ENCODE measurements at regions not wholly inside any gene's neighbourhood (a gene's known extent, or its start where the extent isn't known, plus 50 kb on each side); places are given as distances from the start of the nearest gene placed in this dataset.

GRCh38 chr17:11039342-11039741, 201.5 kb upstream of the PIRT start:
- H3K27me3 ChIP-seq (ENCODE audit: insufficient read depth, low read length), result no peaks in the 10 kb centered on the region
- no peak overlapping the region for H3K27ac Mint-ChIP-seq
- H3K36me3 ChIP-seq (ENCODE audit: insufficient read depth, low read length), result no peaks in the 10 kb centered on the region
- H3K4me1 ChIP-seq (ENCODE audit: insufficient read depth, low read length), result no peaks in the 10 kb centered on the region
- ChIA-PET POLR2A (ENCODE audit: partially characterized antibody) (no interaction called here), CTCF (ENCODE audit: partially characterized antibody) (no interaction called here)
- H3K9me3 ChIP-seq (ENCODE audit: control insufficient read depth in 1 of 2, low read length in 2 of 2), result peaks cover 0 to 7% of the 10 kb centered on the region in 2 donors
- peaks cover 2 to 22% (median 6%) of the 10 kb centered on the region in 8 donors for H3K9me3 Mint-ChIP-seq
- H3K4me3 Mint-ChIP-seq, result no peak overlapping the region
- H3K36me3 Mint-ChIP-seq, result no peaks in the 10 kb centered on the region
- no peak for DNase-seq
- H3K4me1 Mint-ChIP-seq, result no peaks in the 10 kb centered on the region
- H3K27me3 Mint-ChIP-seq, result no peaks in the 10 kb centered on the region
- H3K27ac ChIP-seq (ENCODE audit: low read depth, low read length), result no peak overlapping the region
- intact Hi-C loops (cut with micrococcal nuclease), result no loop called here
- no peak overlapping the region for H3K4me3 ChIP-seq (ENCODE audit: low read length in 2 of 2)

GRCh38 chr17:11035681-11036080, 197.8 kb upstream of the PIRT start:
- no peak overlapping the region for H3K4me3 Mint-ChIP-seq
- no peaks in the 10 kb centered on the region for H3K27me3 Mint-ChIP-seq
- Histone ChIP-seq H3K4me3 (ENCODE audit: low read length in 2 of 2) (no peak overlapping the region), H3K36me3 (ENCODE audit: insufficient read depth, low read length) (no peaks in the 10 kb centered on the region), H3K27ac (ENCODE audit: low read depth, low read length) (no peak overlapping the region), H3K9me3 (ENCODE audit: control insufficient read depth in 1 of 2, low read length in 2 of 2) (no peaks in the 10 kb centered on the region), H3K27me3 (ENCODE audit: insufficient read depth, low read length) (no peaks in the 10 kb centered on the region), H3K4me1 (ENCODE audit: insufficient read depth, low read length) (no peaks in the 10 kb centered on the region)
- H3K9me3 Mint-ChIP-seq, result peaks cover 0 to 26% (median 8%) of the 10 kb centered on the region in 8 donors
- ChIA-PET POLR2A (ENCODE audit: partially characterized antibody) (no interaction called here), CTCF (ENCODE audit: partially characterized antibody) (no interaction called here)
- intact Hi-C loops (cut with micrococcal nuclease), result no loop called here
- H3K4me1 Mint-ChIP-seq, result no peaks in the 10 kb centered on the region
- H3K36me3 Mint-ChIP-seq, result no peaks in the 10 kb centered on the region
- H3K27ac Mint-ChIP-seq, result no peak overlapping the region
- DNase-seq, result no peak

GRCh38 chr17:11031787-11032186, 193.9 kb upstream of the PIRT start:
- H3K9me3 ChIP-seq (ENCODE audit: control insufficient read depth in 1 of 2, low read length in 2 of 2), result no peaks in the 10 kb centered on the region
- H3K4me1 ChIP-seq (ENCODE audit: insufficient read depth, low read length), result no peaks in the 10 kb centered on the region
- Mint-ChIP-seq H3K36me3 (no peaks in the 10 kb centered on the region), H3K4me1 (no peaks in the 10 kb centered on the region), H3K4me3 (no peak overlapping the region), H3K27ac (no peak overlapping the region), H3K27me3 (no peaks in the 10 kb centered on the region), H3K9me3 (peaks cover 2 to 20% (median 6%) of the 10 kb centered on the region in 8 donors)
- H3K36me3 ChIP-seq (ENCODE audit: insufficient read depth, low read length), result no peaks in the 10 kb centered on the region
- no peak overlapping the region for H3K4me3 ChIP-seq (ENCODE audit: low read length in 2 of 2)
- ChIA-PET CTCF (ENCODE audit: partially characterized antibody) (no interaction called here), POLR2A (ENCODE audit: partially characterized antibody) (no interaction called here)
- no peak for DNase-seq
- intact Hi-C loops (cut with micrococcal nuclease), result no loop called here
- H3K27me3 ChIP-seq (ENCODE audit: insufficient read depth, low read length), result no peaks in the 10 kb centered on the region
- no peak overlapping the region for H3K27ac ChIP-seq (ENCODE audit: low read depth, low read length)

- Mint-ChIP-seq H3K27ac (no peak overlapping the region), H3K27me3 (no peaks in the 10 kb centered on the region), H3K4me3 (no peak overlapping the region), H3K36me3 (no peaks in the 10 kb centered on the region), H3K9me3 (peaks cover 2 to 20% (median 6%) of the 10 kb centered on the region in 8 donors), H3K4me1 (no peaks in the 10 kb centered on the region)
- H3K27ac ChIP-seq (ENCODE audit: low read depth, low read length), result no peak overlapping the region
- no peaks in the 10 kb centered on the region for H3K4me1 ChIP-seq (ENCODE audit: insufficient read depth, low read length)
- no peak for DNase-seq
- POLR2A ChIA-PET (ENCODE audit: partially characterized antibody), result no interaction called here
- H3K36me3 ChIP-seq (ENCODE audit: insufficient read depth, low read length), result no peaks in the 10 kb centered on the region
- CTCF ChIA-PET (ENCODE audit: partially characterized antibody), result no interaction called here
- intact Hi-C loops (cut with micrococcal nuclease), result no loop called here
- H3K9me3 ChIP-seq (ENCODE audit: control insufficient read depth in 1 of 2, low read length in 2 of 2), result no peaks in the 10 kb centered on the region
- H3K4me3 ChIP-seq (ENCODE audit: low read length in 2 of 2), result no peak overlapping the region
- no peaks in the 10 kb centered on the region for H3K27me3 ChIP-seq (ENCODE audit: insufficient read depth, low read length)
Observed at GRCh38 chr17:11029791-11030190, 191.9 kb upstream of the PIRT start.

GRCh38 chr17:11028349-11028748, 190.5 kb upstream of the PIRT start:
- no peak overlapping the region for H3K4me3 Mint-ChIP-seq
- intact Hi-C loops (cut with micrococcal nuclease), result no loop called here
- H3K27ac Mint-ChIP-seq, result no peak overlapping the region
- Histone ChIP-seq H3K4me3 (ENCODE audit: low read length in 2 of 2) (no peak overlapping the region), H3K36me3 (ENCODE audit: insufficient read depth, low read length) (no peaks in the 10 kb centered on the region), H3K9me3 (ENCODE audit: control insufficient read depth in 1 of 2, low read length in 2 of 2) (no peaks in the 10 kb centered on the region), H3K27ac (ENCODE audit: low read depth, low read length) (no peak overlapping the region), H3K4me1 (ENCODE audit: insufficient read depth, low read length) (no peaks in the 10 kb centered on the region), H3K27me3 (ENCODE audit: insufficient read depth, low read length) (no peaks in the 10 kb centered on the region)
- POLR2A ChIA-PET (ENCODE audit: partially characterized antibody), result no interaction called here
- no peaks in the 10 kb centered on the region for H3K4me1 Mint-ChIP-seq
- DNase-seq, result no peak
- no peaks in the 10 kb centered on the region for H3K36me3 Mint-ChIP-seq
- H3K27me3 Mint-ChIP-seq, result no peaks in the 10 kb centered on the region
- CTCF ChIA-PET (ENCODE audit: partially characterized antibody), result no interaction called here
- peaks cover 2 to 15% (median 6%) of the 10 kb centered on the region in 8 donors for H3K9me3 Mint-ChIP-seq

GRCh38 chr17:11026903-11027302, 189.0 kb upstream of the PIRT start:
- no peak overlapping the region for H3K4me3 ChIP-seq (ENCODE audit: low read length in 2 of 2)
- Mint-ChIP-seq H3K4me1 (no peaks in the 10 kb centered on the region), H3K36me3 (no peaks in the 10 kb centered on the region), H3K27me3 (peaks cover 0 to 2% of the 10 kb centered on the region in 2 donors), H3K27ac (no peak overlapping the region), H3K4me3 (no peak overlapping the region), H3K9me3 (peaks cover 2 to 6% (median 4%) of the 10 kb centered on the region in 8 donors)
- no peak for DNase-seq
- no peaks in the 10 kb centered on the region for H3K27me3 ChIP-seq (ENCODE audit: insufficient read depth, low read length)
- ChIA-PET POLR2A (ENCODE audit: partially characterized antibody) (no interaction called here), CTCF (ENCODE audit: partially characterized antibody) (no interaction called here)
- intact Hi-C loops (cut with micrococcal nuclease), result no loop called here
- no peak overlapping the region for H3K27ac ChIP-seq (ENCODE audit: low read depth, low read length)
- no peaks in the 10 kb centered on the region for H3K4me1 ChIP-seq (ENCODE audit: insufficient read depth, low read length)
- no peaks in the 10 kb centered on the region for H3K36me3 ChIP-seq (ENCODE audit: insufficient read depth, low read length)
- H3K9me3 ChIP-seq (ENCODE audit: control insufficient read depth in 1 of 2, low read length in 2 of 2), result no peaks in the 10 kb centered on the region

GRCh38 chr17:11023639-11024479, 186.0 kb upstream of the PIRT start:
- Histone ChIP-seq H3K36me3 (ENCODE audit: insufficient read depth, low read length) (no peaks in the 10 kb centered on the region), H3K27me3 (ENCODE audit: insufficient read depth, low read length) (no peaks in the 10 kb centered on the region), H3K4me3 (ENCODE audit: low read length in 2 of 2) (no peak overlapping the region), H3K27ac (ENCODE audit: low read depth, low read length) (no peak overlapping the region), H3K4me1 (ENCODE audit: insufficient read depth, low read length) (no peaks in the 10 kb centered on the region), H3K9me3 (ENCODE audit: control insufficient read depth in 1 of 2, low read length in 2 of 2) (no peaks in the 10 kb centered on the region)
- Mint-ChIP-seq H3K4me1 (no peaks in the 10 kb centered on the region), H3K9me3 (peaks cover 0 to 9% (median 1%) of the 10 kb centered on the region in 8 donors), H3K4me3 (no peak overlapping the region), H3K27ac (no peak overlapping the region), H3K36me3 (no peaks in the 10 kb centered on the region), H3K27me3 (peaks cover 2% of the 10 kb centered on the region in 2 donors)
- no peak for DNase-seq
- POLR2A ChIA-PET (ENCODE audit: partially characterized antibody), result no interaction called here
- CTCF ChIA-PET (ENCODE audit: partially characterized antibody), result no interaction called here
- intact Hi-C loops (cut with micrococcal nuclease), result no loop called here

All from CD4-positive, alpha-beta memory T cell (primary cell).